A549 (cell line): ENCODE measurements at regions not wholly inside any gene's neighbourhood (a gene's known extent, or its start where the extent isn't known, plus 50 kb on each side); places are given as distances from the start of the nearest gene placed in this dataset.

Experiments used
- ATAC-seq, 2 experiments: fragments of 200-7000 bp in 1 of 2; fragments of >200 bp in 1 of 2; cut with Nextera tagmentation in 1 of 2; cut with Tn5 transposase in 1 of 2; 3 replicates each; pipeline versions ENCODE4 v1.8.0 to v1.9.1; 2018 to 2020; ENCODE audit warnings: mild to moderate bottlenecking in 1 of 2, moderate library complexity in 1 of 2
- CTCF ChIA-PET: fragments of 300-600 bp; sonication (Branson Sonifier 250); formaldehyde crosslinking; extraction: SDS; loops from one replicate; lab custom pipeline; 2021; ENCODE audit warnings: antibody characterized with exemption, inconsistent platforms; lab: Yijun Ruan, JAX
- POLR2A ChIA-PET: fragments of 350-600 bp; formaldehyde crosslinking; extraction: SDS; loops from one replicate; lab custom pipeline; 2021; ENCODE audit warnings: antibody characterized with exemption, inconsistent platforms; lab: Yijun Ruan, JAX
- DNase-seq, 2 experiments: peaks; one replicate each; pipeline versions ENCODE4 v3.0.0 to v3.0.0-alpha.2; 2011 to 2016; ENCODE audit warnings: low read depth in 1 of 2, low spot score in 1 of 2
- FAIRE-seq: peaks from 2 replicates; lab custom pipeline; 2011; peaks lifted over from hg19 to GRCh38; lab: Jason Lieb, UNC
- H3K27ac ChIP-seq, 2 experiments: fragments of >200 bp; sonication (Bioruptor Twin); formaldehyde crosslinking; 3 replicates each; pipeline ENCODE4 v1.5.1; 2016 to 2017
- H3K4me1 ChIP-seq: fragments of >200 bp; sonication (Bioruptor Twin); formaldehyde crosslinking; 3 replicates; pipeline ENCODE4 v1.6.1; 2016
- H3K4me2 ChIP-seq: fragments of >200 bp; sonication (Bioruptor Twin); formaldehyde crosslinking; 3 replicates; pipeline ENCODE4 v1.6.1; 2016
- H3K4me3 ChIP-seq: fragments of >200 bp; sonication (Bioruptor Twin); formaldehyde crosslinking; 3 replicates; pipeline ENCODE4 v1.5.1; 2016
- H3K9me3 ChIP-seq: fragments of >200 bp; sonication (Bioruptor Twin); formaldehyde crosslinking; 3 replicates; pipeline ENCODE4 v1.6.1; 2016
- CBX2 ChIP-seq: fragments of 200-600 bp; sonication (generic); IDR thresholded peaks from 2 replicates; pipeline ENCODE4 v1.6.1; 2016; ENCODE audit warnings: low read depth, mild to moderate bottlenecking, borderline replicate concordance
- CHD2 ChIP-seq: fragments of 150-350 bp; IDR thresholded peaks from 2 replicates; pipeline ENCODE4 v1.6.1; 2014; ENCODE audit warnings: low read length; ENCODE audit not compliant: partially characterized antibody
- EHF ChIP-seq: fragments of 250-450 bp; sonication (Bioruptor Pico); IDR thresholded peaks from 2 replicates; pipeline ENCODE4 v1.5.0; 2020; ENCODE audit warnings: mild to moderate bottlenecking
- ESRRA ChIP-seq: fragments of 150-350 bp; IDR thresholded peaks from 2 replicates; pipeline ENCODE4 v1.6.1; 2014; ENCODE audit warnings: mild to moderate bottlenecking, low read length, borderline replicate concordance
- FOSL2 ChIP-seq, 2 experiments: fragments of 450-650 bp in 1 of 2; fragments of >200 bp in 1 of 2; sonication (Bioruptor Twin) in 1 of 2; formaldehyde crosslinking; IDR thresholded peaks; 2 replicates each; pipeline versions ENCODE4 v1.5.0 to v1.6.1; 2016 to 2020; ENCODE audit warnings: mild to moderate bottlenecking in 1 of 2, moderate library complexity in 1 of 2
- GATA3 ChIP-seq: IDR thresholded peaks from 2 replicates; pipeline ENCODE4 v1.6.1; 2012; ENCODE audit warnings: borderline replicate concordance
- HEYL ChIP-seq: fragments of 250-450 bp; sonication (Bioruptor Pico); IDR thresholded peaks from 2 replicates; pipeline ENCODE4 v1.8.0; 2021; ENCODE audit warnings: mild to moderate bottlenecking, moderate library complexity
- HOXA7 ChIP-seq: fragments of 250-450 bp; sonication (Bioruptor Pico); IDR thresholded peaks from 2 replicates; pipeline ENCODE4 v1.5.0; 2020; ENCODE audit warnings: mild to moderate bottlenecking, moderate library complexity
- HOXB13 ChIP-seq: fragments of 250-450 bp; sonication (Bioruptor Pico); IDR thresholded peaks from 2 replicates; pipeline ENCODE4 v1.5.0; 2020; ENCODE audit warnings: low read depth, mild to moderate bottlenecking, moderate library complexity
- HOXB5 ChIP-seq: fragments of 250-450 bp; sonication (Bioruptor Pico); IDR thresholded peaks from 2 replicates; pipeline ENCODE4 v1.5.0; 2020; ENCODE audit warnings: mild to moderate bottlenecking, moderate library complexity
- MAZ ChIP-seq: fragments of 150-350 bp; IDR thresholded peaks from 2 replicates; pipeline ENCODE4 v1.6.1; 2014; ENCODE audit warnings: antibody characterized with exemption, low read depth, low read length, borderline replicate concordance
- NR3C1 ChIP-seq: fragments of >200 bp; sonication (Bioruptor Twin); formaldehyde crosslinking; IDR thresholded peaks from 3 replicates; pipeline ENCODE4 v1.6.1; 2017
- POLR2AphosphoS2 ChIP-seq: conservative IDR thresholded peaks from 2 replicates; pipeline ENCODE4 v1.6.1; 2012; ENCODE audit warnings: low read length, improper control_type of control experiment, inconsistent platforms
- RNF2 ChIP-seq: fragments of 200-600 bp; sonication (generic); IDR thresholded peaks from 2 replicates; pipeline ENCODE4 v1.6.1; 2016; ENCODE audit warnings: low read depth, mild to moderate bottlenecking, antibody characterized with exemption, moderate library complexity, borderline replicate concordance
- SMC3 ChIP-seq: fragments of >200 bp; sonication (Bioruptor Twin); formaldehyde crosslinking; IDR thresholded peaks from 3 replicates; pipeline ENCODE4 v1.6.1; 2018; ENCODE audit warnings: inconsistent platforms
- ZC3H11A ChIP-seq: fragments of 450-650 bp; IDR thresholded peaks from 2 replicates; pipeline ENCODE4 v1.6.1; 2014; ENCODE audit warnings: antibody characterized with exemption, mild to moderate bottlenecking
- ZFP36 ChIP-seq: fragments of 450-650 bp; IDR thresholded peaks from 2 replicates; pipeline ENCODE4 v1.6.1; 2014; ENCODE audit warnings: borderline replicate concordance; ENCODE audit not compliant: partially characterized antibody
- ZSCAN20 ChIP-seq: fragments of 250-450 bp; sonication (Bioruptor Pico); IDR thresholded peaks from 2 replicates; pipeline ENCODE4 v1.8.0; 2022; ENCODE audit warnings: mild to moderate bottlenecking, moderate library complexity
- WGBS: methylation state at CpG from one replicate; pipeline ENCODE4 v1.1.6; 2017; ENCODE audit errors: missing lambda C conversion rate; 5-methylcytosine and 5-hydroxymethylcytosine counted together
- TF ChIP-seq, protein P1 (sequence below): fragments of >200 bp; sonication (Bioruptor Twin); formaldehyde crosslinking; IDR thresholded peaks from 2 replicates; pipeline ENCODE4 v1.6.1; 2016
- TF ChIP-seq, protein P2 (sequence below): fragments of 250-450 bp; sonication (Bioruptor Pico); IDR thresholded peaks from 2 replicates; pipeline ENCODE4 v1.5.0; 2020; ENCODE audit warnings: low read depth, mild to moderate bottlenecking, moderate library complexity
- TF ChIP-seq, protein P3 (sequence below): fragments of 250-450 bp; sonication (Bioruptor Pico); IDR thresholded peaks from 2 replicates; pipeline ENCODE4 v1.5.0; 2021; ENCODE audit warnings: mild to moderate bottlenecking, moderate library complexity, borderline replicate concordance

- POLR2A ChIA-PET, result no interaction called here
- H3K4me3 ChIP-seq, result no peak overlapping the region
- CTCF ChIA-PET, result interaction anchor here (1.0 kb wide), 1 partner anchor 101 kb away, joined by 4 read pairs; no protein-coding TSS in a partner anchor
- no peaks in the 10 kb centered on the region for H3K9me3 ChIP-seq
- ATAC-seq (no peak), FAIRE-seq (no peak)
- H3K27ac ChIP-seq, result no peak overlapping the region
- no peaks in the 10 kb centered on the region for H3K4me1 ChIP-seq
- H3K4me2 ChIP-seq, result no peak overlapping the region
- TF ChIP-seq HEYL (CRISPR knock-in tag) (no peak), GATA3 (no peak), EHF (no peak), ESRRA (no peak), POLR2AphosphoS2 (no peak), HOXB5 (no peak), ZSCAN20 (CRISPR knock-in tag) (no peak), NR3C1 (no peak), CHD2 (no peak)
- TF ChIP-seq, all 56 proteins: peak for 0
- no peak for DNase-seq
- 74% methylated on average over 10 of the region's 10 CpGs for WGBS
Observed at GRCh38 chr16:80366023-80366422, 174.8 kb upstream of the DYNLRB2 start.

DNA sequence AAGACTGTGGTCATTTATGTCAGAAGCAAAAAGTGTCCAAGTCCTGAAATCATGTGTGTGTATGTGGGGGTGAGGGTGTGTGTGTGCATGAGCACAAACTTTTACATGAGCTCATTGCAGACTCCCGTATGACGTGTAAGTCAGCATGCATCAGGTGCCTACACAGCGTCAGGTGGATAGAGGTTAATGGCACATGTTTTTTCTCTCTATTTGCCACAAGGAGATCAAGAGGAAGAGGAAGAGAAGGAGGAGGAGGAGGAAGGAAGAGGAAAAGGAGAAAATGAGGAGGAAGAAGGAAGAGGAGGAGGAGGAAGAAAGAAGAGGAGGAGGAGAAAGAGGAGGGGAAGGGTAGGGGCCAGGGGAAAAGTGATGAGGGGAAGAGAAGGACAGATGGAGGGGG, 178.0 kb upstream of the DYNLRB2 start:
- Histone ChIP-seq H3K9me3 (no peaks in the 10 kb centered on the region), H3K4me2 (no peak overlapping the region), H3K4me1 (no peaks in the 10 kb centered on the region), H3K27ac (no peak overlapping the region), H3K4me3 (no peak overlapping the region)
- DNase-seq, result no peak
- ChIA-PET POLR2A (no interaction called here), CTCF (no interaction called here)
- no peak for ATAC-seq
- WGBS, result 86% methylated on average over 3 of the region's 3 CpGs
- TF ChIP-seq MAZ, result no peak
- FAIRE-seq, result no peak

- WGBS, result 65% methylated on average over 9 of the region's 9 CpGs
- DNase-seq, result no peak
- no peak for FAIRE-seq
- TF ChIP-seq FOSL2 (IDR thresholded peaks at IDR 0.05) (no peak), FOSL2 (CRISPR knock-in tag; IDR thresholded peaks at IDR 0.05) (no peak), RNF2 (no peak), ZFP36 (no peak), CBX2 (no peak), HOXB13 (no peak)
- TF ChIP-seq, protein P1, sequence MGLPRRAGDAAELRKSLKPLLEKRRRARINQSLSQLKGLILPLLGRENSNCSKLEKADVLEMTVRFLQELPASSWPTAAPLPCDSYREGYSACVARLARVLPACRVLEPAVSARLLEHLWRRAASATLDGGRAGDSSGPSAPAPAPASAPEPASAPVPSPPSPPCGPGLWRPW, result no peak
- TF ChIP-seq, all 56 proteins: peak for 0
- CTCF ChIA-PET, result interaction anchor here (1.6 kb wide), 1 partner anchor 360 kb away, joined by 3 read pairs; no protein-coding TSS in a partner anchor
- H3K4me1 ChIP-seq, result no peaks in the 10 kb centered on the region
- H3K4me2 ChIP-seq, result no peak overlapping the region
- 0 out of 3 replicates have a peak, but pooled peaks cover 3% of the 10 kb centered on the region for H3K9me3 ChIP-seq
- ATAC-seq, result no peak
- H3K4me3 ChIP-seq, result no peak overlapping the region
- POLR2A ChIA-PET, result no interaction called here
- H3K27ac ChIP-seq, result no peak overlapping the region
Observed at GRCh38 chr16:80356365-80356764, 184.4 kb upstream of the DYNLRB2 start.

GRCh38 chr16:80355335-80355734, 185.5 kb upstream of the DYNLRB2 start:
- ATAC-seq, result no peak
- FAIRE-seq, result no peak

More at GRCh38 chr16:80355335-80355734, 185.5 kb upstream of the DYNLRB2 start:
- Histone ChIP-seq H3K9me3 (0 out of 3 replicates have a peak, but pooled peaks cover 3% of the 10 kb centered on the region), H3K4me3 (no peak overlapping the region), H3K4me2 (no peak overlapping the region), H3K27ac (no peak overlapping the region), H3K4me1 (no peaks in the 10 kb centered on the region)
- CTCF ChIA-PET, result interaction anchor here (1.6 kb wide), 1 partner anchor 359 kb away, joined by 3 read pairs; no protein-coding TSS in a partner anchor
- POLR2A ChIA-PET, result no interaction called here
- DNase-seq, result no peak
- 59% methylated on average over 1 of the region's 1 CpG for WGBS
- TF ChIP-seq HOXA7 (CRISPR knock-in tag) (no peak), SMC3 (no peak), MAZ (no peak), ZC3H11A (no peak), ZFP36 (no peak), HEYL (CRISPR knock-in tag) (no peak), HOXB5 (no peak)
- TF ChIP-seq, protein P2, sequence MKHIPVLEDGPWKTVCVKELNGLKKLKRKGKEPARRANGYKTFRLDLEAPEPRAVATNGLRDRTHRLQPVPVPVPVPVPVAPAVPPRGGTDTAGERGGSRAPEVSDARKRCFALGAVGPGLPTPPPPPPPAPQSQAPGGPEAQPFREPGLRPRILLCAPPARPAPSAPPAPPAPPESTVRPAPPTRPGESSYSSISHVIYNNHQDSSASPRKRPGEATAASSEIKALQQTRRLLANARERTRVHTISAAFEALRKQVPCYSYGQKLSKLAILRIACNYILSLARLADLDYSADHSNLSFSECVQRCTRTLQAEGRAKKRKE (CRISPR knock-in tag), result no peak
- TF ChIP-seq, protein P3, sequence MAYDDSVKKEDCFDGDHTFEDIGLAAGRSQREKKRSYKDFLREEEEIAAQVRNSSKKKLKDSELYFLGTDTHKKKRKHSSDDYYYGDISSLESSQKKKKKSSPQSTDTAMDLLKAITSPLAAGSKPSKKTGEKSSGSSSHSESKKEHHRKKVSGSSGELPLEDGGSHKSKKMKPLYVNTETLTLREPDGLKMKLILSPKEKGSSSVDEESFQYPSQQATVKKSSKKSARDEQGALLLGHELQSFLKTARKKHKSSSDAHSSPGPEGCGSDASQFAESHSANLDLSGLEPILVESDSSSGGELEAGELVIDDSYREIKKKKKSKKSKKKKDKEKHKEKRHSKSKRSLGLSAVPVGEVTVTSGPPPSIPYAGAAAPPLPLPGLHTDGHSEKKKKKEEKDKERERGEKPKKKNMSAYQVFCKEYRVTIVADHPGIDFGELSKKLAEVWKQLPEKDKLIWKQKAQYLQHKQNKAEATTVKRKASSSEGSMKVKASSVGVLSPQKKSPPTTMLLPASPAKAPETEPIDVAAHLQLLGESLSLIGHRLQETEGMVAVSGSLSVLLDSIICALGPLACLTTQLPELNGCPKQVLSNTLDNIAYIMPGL, result no peak
- TF ChIP-seq, protein P1, result no peak
